ENCODE measurements at regions not wholly inside any gene's neighbourhood (a gene's known extent, or its start where the extent isn't known, plus 50 kb on each side); places are given as distances from the start of the nearest gene placed in this dataset.

GRCh38 chr13:108360139-108360538 lies 90.6 kb downstream of the TNFSF13B start:
- DNase-seq (ENCODE audit: low read depth in 4 of 6, low spot score in 6 of 6): no peak
- WGBS (ENCODE audit: insufficient coverage): no CpG with 5 or more reads among the region's 2 CpGs
- no peaks in the 10 kb centered on the region for H3K4me1 ChIP-seq (ENCODE audit: control insufficient read depth, insufficient read depth, low read length)
- H3K9me3 ChIP-seq (ENCODE audit: control insufficient read depth, insufficient read depth, low read length): no peaks in the 10 kb centered on the region
- H3K27ac ChIP-seq (ENCODE audit: low read depth, low read length): no peak overlapping the region
- no peak overlapping the region for H3K4me3 ChIP-seq (ENCODE audit: low read depth, low read length)
- no peaks in the 10 kb centered on the region for H3K27me3 ChIP-seq (ENCODE audit: control insufficient read depth, insufficient read depth, low read length)
- no peaks in the 10 kb centered on the region for H3K36me3 ChIP-seq (ENCODE audit: control insufficient read depth, insufficient read depth, low read length)

DNA sequence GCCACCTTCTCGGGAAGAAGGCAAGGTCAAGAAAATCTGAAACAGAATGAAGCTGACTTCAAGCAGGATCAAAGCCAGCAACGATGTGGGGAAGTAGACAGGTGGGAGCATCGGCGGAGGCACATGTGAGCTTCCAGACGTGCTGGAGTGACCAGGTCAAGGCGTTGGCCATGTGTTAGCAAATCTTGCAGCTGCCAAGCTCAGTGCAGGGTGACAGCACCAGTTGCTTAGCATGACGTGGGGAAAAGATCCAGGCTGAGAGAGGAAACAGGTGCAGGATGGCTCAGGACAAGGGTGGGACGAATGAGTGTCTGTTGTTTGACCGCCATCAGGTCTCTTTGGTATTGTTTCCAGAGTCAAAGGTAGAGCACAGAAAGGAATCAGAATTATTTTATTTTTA lies 92.3 kb downstream of the TNFSF13B start:
- DNase-seq (ENCODE audit: low read depth in 4 of 6, low spot score in 6 of 6): no peak
- Histone ChIP-seq H3K27ac (ENCODE audit: low read depth, low read length) (no peak overlapping the region), H3K27me3 (ENCODE audit: control insufficient read depth, insufficient read depth, low read length) (no peaks in the 10 kb centered on the region), H3K36me3 (ENCODE audit: control insufficient read depth, insufficient read depth, low read length) (no peaks in the 10 kb centered on the region), H3K9me3 (ENCODE audit: control insufficient read depth, insufficient read depth, low read length) (no peaks in the 10 kb centered on the region), H3K4me1 (ENCODE audit: control insufficient read depth, insufficient read depth, low read length) (no peaks in the 10 kb centered on the region), H3K4me3 (ENCODE audit: low read depth, low read length) (no peak overlapping the region)
- WGBS (ENCODE audit: insufficient coverage): 85% methylated on average over 7 of the region's 9 CpGs

GRCh38 chr13:108363666-108364065 lies 94.1 kb downstream of the TNFSF13B start:
- Histone ChIP-seq H3K36me3 (ENCODE audit: control insufficient read depth, insufficient read depth, low read length) (no peaks in the 10 kb centered on the region), H3K4me3 (ENCODE audit: low read depth, low read length) (no peak overlapping the region), H3K9me3 (ENCODE audit: control insufficient read depth, insufficient read depth, low read length) (no peaks in the 10 kb centered on the region), H3K27me3 (ENCODE audit: control insufficient read depth, insufficient read depth, low read length) (no peaks in the 10 kb centered on the region), H3K27ac (ENCODE audit: low read depth, low read length) (no peak overlapping the region), H3K4me1 (ENCODE audit: control insufficient read depth, insufficient read depth, low read length) (no peaks in the 10 kb centered on the region)
- WGBS (ENCODE audit: insufficient coverage): 85% methylated on average over 5 of the region's 5 CpGs
- peak in 1 of 6 donors; percentile 17 for DNase-seq (ENCODE audit: low read depth in 4 of 6, low spot score in 6 of 6)

DNA sequence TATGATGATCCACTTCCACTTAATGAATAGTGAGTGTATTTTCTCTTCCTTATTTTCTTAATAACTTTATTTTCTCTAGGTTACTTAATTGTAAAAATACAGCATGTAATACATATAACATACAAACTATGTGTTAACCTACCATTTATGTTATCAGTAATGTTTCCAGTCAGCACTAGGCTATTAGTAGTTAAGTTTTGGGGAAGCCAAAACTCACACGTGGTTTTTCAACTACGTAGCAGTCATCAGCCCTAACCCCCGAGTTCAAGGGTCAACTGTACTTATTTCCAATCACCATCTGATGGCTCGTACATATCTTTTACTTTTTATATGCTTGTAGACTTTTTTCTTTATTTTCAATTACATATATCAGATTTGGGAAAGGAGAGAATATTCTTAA lies 95.7 kb downstream of the TNFSF13B start:
- no peak for DNase-seq (ENCODE audit: low read depth in 4 of 6, low spot score in 6 of 6)
- Histone ChIP-seq H3K27me3 (ENCODE audit: control insufficient read depth, insufficient read depth, low read length) (no peaks in the 10 kb centered on the region), H3K4me1 (ENCODE audit: control insufficient read depth, insufficient read depth, low read length) (no peaks in the 10 kb centered on the region), H3K9me3 (ENCODE audit: control insufficient read depth, insufficient read depth, low read length) (no peaks in the 10 kb centered on the region), H3K36me3 (ENCODE audit: control insufficient read depth, insufficient read depth, low read length) (no peaks in the 10 kb centered on the region), H3K4me3 (ENCODE audit: low read depth, low read length) (no peak overlapping the region), H3K27ac (ENCODE audit: low read depth, low read length) (no peak overlapping the region)
- WGBS (ENCODE audit: insufficient coverage): no CpG with 5 or more reads among the region's 4 CpGs

DNA sequence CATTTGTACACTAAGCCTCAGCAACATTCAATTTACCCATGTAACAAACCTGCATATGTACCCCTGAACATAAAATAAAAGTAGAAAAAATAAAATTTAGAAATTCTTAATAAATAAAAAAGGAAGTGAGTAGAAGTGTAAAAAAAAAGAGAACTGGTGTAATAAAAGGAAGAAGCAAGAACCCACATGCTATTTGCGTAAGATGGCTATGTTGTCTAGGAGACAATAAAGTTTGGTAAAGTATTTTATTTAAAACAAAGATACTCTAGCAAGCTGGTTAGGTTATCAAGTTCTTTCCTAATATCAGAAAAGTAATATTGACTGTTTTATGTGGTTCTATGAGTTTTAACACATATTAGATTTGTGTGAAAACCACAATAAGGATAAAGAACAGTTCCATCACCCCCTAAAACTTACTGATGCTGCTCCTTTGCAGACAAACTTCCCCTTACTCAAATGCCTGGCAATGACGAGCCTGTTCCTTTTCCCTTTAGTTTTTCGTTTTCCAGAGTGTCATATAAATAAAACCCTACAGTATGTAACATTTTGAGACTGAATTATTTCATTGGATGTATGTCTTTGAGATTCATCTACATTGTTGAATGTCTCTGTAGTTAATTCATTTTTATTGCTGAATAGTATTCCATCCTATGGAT lies 98.9 kb downstream of the TNFSF13B start:
- Histone ChIP-seq H3K4me1 (ENCODE audit: control insufficient read depth, insufficient read depth, low read length) (no peaks in the 10 kb centered on the region), H3K9me3 (ENCODE audit: control insufficient read depth, insufficient read depth, low read length) (no peaks in the 10 kb centered on the region), H3K4me3 (ENCODE audit: low read depth, low read length) (no peak overlapping the region), H3K27ac (ENCODE audit: low read depth, low read length) (no peak overlapping the region), H3K36me3 (ENCODE audit: control insufficient read depth, insufficient read depth, low read length) (no peaks in the 10 kb centered on the region), H3K27me3 (ENCODE audit: control insufficient read depth, insufficient read depth, low read length) (no peaks in the 10 kb centered on the region)
- WGBS (ENCODE audit: insufficient coverage): no CpG with 5 or more reads among the region's 3 CpGs
- DNase-seq (ENCODE audit: low read depth in 4 of 6, low spot score in 6 of 6): no peak

- H3K9me3 ChIP-seq (ENCODE audit: control insufficient read depth, insufficient read depth, low read length): no peaks in the 10 kb centered on the region
- H3K27me3 ChIP-seq (ENCODE audit: control insufficient read depth, insufficient read depth, low read length): no peaks in the 10 kb centered on the region
- no peak overlapping the region for H3K4me3 ChIP-seq (ENCODE audit: low read depth, low read length)
- no peak overlapping the region for H3K27ac ChIP-seq (ENCODE audit: low read depth, low read length)
- H3K36me3 ChIP-seq (ENCODE audit: control insufficient read depth, insufficient read depth, low read length): no peaks in the 10 kb centered on the region
- DNase-seq (ENCODE audit: low read depth in 4 of 6, low spot score in 6 of 6): no peak
- no peaks in the 10 kb centered on the region for H3K4me1 ChIP-seq (ENCODE audit: control insufficient read depth, insufficient read depth, low read length)
These were observed 99.9 kb downstream of the TNFSF13B start for GRCh38 chr13:108369412-108369811.

- Histone ChIP-seq H3K9me3 (ENCODE audit: control insufficient read depth, insufficient read depth, low read length) (no peaks in the 10 kb centered on the region), H3K27ac (ENCODE audit: low read depth, low read length) (no peak overlapping the region), H3K4me1 (ENCODE audit: control insufficient read depth, insufficient read depth, low read length) (no peaks in the 10 kb centered on the region), H3K4me3 (ENCODE audit: low read depth, low read length) (no peak overlapping the region), H3K36me3 (ENCODE audit: control insufficient read depth, insufficient read depth, low read length) (no peaks in the 10 kb centered on the region), H3K27me3 (ENCODE audit: control insufficient read depth, insufficient read depth, low read length) (no peaks in the 10 kb centered on the region)
- no peak for DNase-seq (ENCODE audit: low read depth in 4 of 6, low spot score in 6 of 6)
- 50% methylated on average over 1 of the region's 2 CpGs for whole genome bisulfite sequencing (ENCODE audit: insufficient coverage)
These were observed 105.5 kb downstream of the TNFSF13B start for GRCh38 chr13:108375034-108375433.

DNA sequence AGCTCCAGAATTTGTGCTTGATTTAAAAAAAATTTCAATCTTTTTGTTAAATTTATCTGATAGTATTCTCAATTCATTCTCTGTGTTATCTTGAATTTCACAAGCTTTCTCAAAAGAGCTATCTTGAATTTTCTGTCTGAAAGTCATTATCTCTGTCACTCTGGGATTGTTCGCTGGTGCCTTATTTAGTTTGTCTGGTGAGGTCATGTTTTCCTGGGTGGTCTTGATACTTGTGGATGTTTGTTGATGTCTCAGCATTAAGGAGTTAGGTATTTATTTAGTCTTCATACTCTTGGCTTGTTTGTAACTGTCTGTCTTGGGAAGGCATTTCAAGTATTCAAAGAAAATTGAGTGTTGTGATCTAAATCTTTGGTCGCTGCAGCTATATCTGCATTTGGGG lies 106.3 kb downstream of the TNFSF13B start:
- WGBS (ENCODE audit: insufficient coverage): 100% methylated on average over 2 of the region's 2 CpGs

GRCh38 chr13:108376308-108376707 lies 106.8 kb downstream of the TNFSF13B start:
- Histone ChIP-seq H3K4me3 (ENCODE audit: low read depth, low read length) (no peak overlapping the region), H3K9me3 (ENCODE audit: control insufficient read depth, insufficient read depth, low read length) (no peaks in the 10 kb centered on the region), H3K27me3 (ENCODE audit: control insufficient read depth, insufficient read depth, low read length) (no peaks in the 10 kb centered on the region), H3K4me1 (ENCODE audit: control insufficient read depth, insufficient read depth, low read length) (no peaks in the 10 kb centered on the region), H3K27ac (ENCODE audit: low read depth, low read length) (no peak overlapping the region), H3K36me3 (ENCODE audit: control insufficient read depth, insufficient read depth, low read length) (no peaks in the 10 kb centered on the region)
- no peak for DNase-seq (ENCODE audit: low read depth in 4 of 6, low spot score in 6 of 6)
- WGBS (ENCODE audit: insufficient coverage): 91% methylated on average over 2 of the region's 2 CpGs

More for the DNA sequence above, 106.3 kb downstream of the TNFSF13B start:
- Histone ChIP-seq H3K36me3 (ENCODE audit: control insufficient read depth, insufficient read depth, low read length) (no peaks in the 10 kb centered on the region), H3K27me3 (ENCODE audit: control insufficient read depth, insufficient read depth, low read length) (no peaks in the 10 kb centered on the region), H3K4me3 (ENCODE audit: low read depth, low read length) (no peak overlapping the region), H3K27ac (ENCODE audit: low read depth, low read length) (no peak overlapping the region), H3K9me3 (ENCODE audit: control insufficient read depth, insufficient read depth, low read length) (no peaks in the 10 kb centered on the region), H3K4me1 (ENCODE audit: control insufficient read depth, insufficient read depth, low read length) (no peaks in the 10 kb centered on the region)
- no peak for DNase-seq (ENCODE audit: low read depth in 4 of 6, low spot score in 6 of 6)

DNA sequence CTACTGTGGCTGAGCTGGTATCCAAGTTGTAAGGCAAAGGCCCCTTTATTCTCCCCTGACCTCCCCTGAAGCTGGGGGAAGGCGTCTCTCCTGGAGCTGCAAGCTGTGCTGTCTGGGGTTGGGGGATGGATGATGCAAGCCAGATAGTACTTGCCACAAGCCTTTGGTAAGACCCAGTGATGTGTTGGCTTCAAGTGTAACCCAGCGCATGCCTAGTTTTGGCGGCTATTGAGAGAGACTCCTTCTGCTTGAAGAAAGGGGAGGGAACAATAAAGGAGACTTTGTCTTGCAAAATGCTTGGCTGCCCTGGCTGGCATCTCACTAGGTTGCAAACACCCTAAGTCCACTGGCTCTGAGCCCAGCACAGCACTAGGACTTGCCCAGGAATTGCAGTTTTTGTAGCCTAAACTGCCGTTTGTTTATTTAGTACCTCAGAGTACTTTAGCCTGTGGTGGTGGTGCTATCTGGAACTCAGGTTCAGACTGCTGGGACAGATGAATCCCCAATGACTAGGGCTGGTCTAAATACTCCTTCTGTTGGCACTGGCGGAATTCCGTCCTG lies 108.2 kb downstream of the TNFSF13B start:
- Histone ChIP-seq H3K4me3 (ENCODE audit: low read depth, low read length) (no peak overlapping the region), H3K27ac (ENCODE audit: low read depth, low read length) (no peak overlapping the region), H3K4me1 (ENCODE audit: control insufficient read depth, insufficient read depth, low read length) (no peaks in the 10 kb centered on the region), H3K36me3 (ENCODE audit: control insufficient read depth, insufficient read depth, low read length) (no peaks in the 10 kb centered on the region), H3K9me3 (ENCODE audit: control insufficient read depth, insufficient read depth, low read length) (no peaks in the 10 kb centered on the region), H3K27me3 (ENCODE audit: control insufficient read depth, insufficient read depth, low read length) (no peaks in the 10 kb centered on the region)
- WGBS (ENCODE audit: insufficient coverage): 88% methylated on average over 5 of the region's 6 CpGs
- peak in 1 of 6 donors; percentile 18 for DNase-seq (ENCODE audit: low read depth in 4 of 6, low spot score in 6 of 6)
